BLaER1 treated with 17β-estradiol and CSF1 and Interleukin-3, amounts not matched to agents 10 nM and 100 nM (cell line): ENCODE measurements at regions not wholly inside any gene's neighbourhood (a gene's known extent, or its start where the extent isn't known, plus 50 kb on each side); places are given as distances from the start of the nearest gene placed in this dataset.
A peak's percentile ranks its signal among the peaks of the same experiment; 100 is the strongest.

Experiments used
- H3K27ac ChIP-seq, 11 experiments: shearing (Covaris generic); formaldehyde crosslinking; 2 replicates each; pipeline ENCODE4 v1.8.1; 2022
- H3K27me3 ChIP-seq, 11 experiments: shearing (Covaris generic); formaldehyde crosslinking; 2 replicates each; pipeline ENCODE4 v1.8.1; 2022
- H3K36me3 ChIP-seq, 11 experiments: shearing (Covaris generic); formaldehyde crosslinking; 2 replicates each; pipeline ENCODE4 v1.8.1; 2022
- H3K4me1 ChIP-seq, 10 experiments: shearing (Covaris generic); formaldehyde crosslinking; 2 replicates each; pipeline ENCODE4 v1.8.1; 2022
- H3K4me2 ChIP-seq, 11 experiments: shearing (Covaris generic); formaldehyde crosslinking; 2 replicates each; pipeline ENCODE4 v1.8.1; 2022
- H3K4me3 ChIP-seq, 10 experiments: shearing (Covaris generic); formaldehyde crosslinking; 2 replicates each; pipeline ENCODE4 v1.8.1; 2022
- H3K9ac ChIP-seq, 11 experiments: shearing (Covaris generic); formaldehyde crosslinking; 2 replicates each; pipeline ENCODE4 v1.8.1; 2022
- H3K9me3 ChIP-seq, 11 experiments: shearing (Covaris generic); formaldehyde crosslinking; replicated peaks in 1 of 11; 2 replicates each; pipeline ENCODE4 v1.8.1; 2022
- H4K20me1 ChIP-seq, 11 experiments: shearing (Covaris generic); formaldehyde crosslinking; 2 replicates each; pipeline ENCODE4 v1.8.1; 2022
- Cebpa-rat ChIP-seq, 11 experiments: shearing (Covaris generic); IDR thresholded peaks; 2 replicates each; pipeline ENCODE4 v1.8.1; 2022

- Histone ChIP-seq H3K9me3 (peaks cover 0 to 5% (median 0%) of the 10 kb centered on the region in 11 experiments; a peak in 1 of 22 replicates), H3K9ac (no peak overlapping the region), H3K4me1 (no peaks in the 10 kb centered on the region), H3K36me3 (no peaks in the 10 kb centered on the region), H4K20me1 (no peaks in the 10 kb centered on the region), H3K4me3 (no peak overlapping the region), H3K4me2 (no peak overlapping the region), H3K27ac (no peak overlapping the region), H3K27me3 (0 out of 22 replicates have a peak, but pooled peaks cover 0 to 8% (median 0%) of the 10 kb centered on the region in 11 experiments)
- TF ChIP-seq Cebpa-rat (IDR thresholded peaks at IDR 0.05): no peak
These were observed 186.8 kb upstream of the CCDC150 start for GRCh38 chr2:196452758-196453157.

DNA sequence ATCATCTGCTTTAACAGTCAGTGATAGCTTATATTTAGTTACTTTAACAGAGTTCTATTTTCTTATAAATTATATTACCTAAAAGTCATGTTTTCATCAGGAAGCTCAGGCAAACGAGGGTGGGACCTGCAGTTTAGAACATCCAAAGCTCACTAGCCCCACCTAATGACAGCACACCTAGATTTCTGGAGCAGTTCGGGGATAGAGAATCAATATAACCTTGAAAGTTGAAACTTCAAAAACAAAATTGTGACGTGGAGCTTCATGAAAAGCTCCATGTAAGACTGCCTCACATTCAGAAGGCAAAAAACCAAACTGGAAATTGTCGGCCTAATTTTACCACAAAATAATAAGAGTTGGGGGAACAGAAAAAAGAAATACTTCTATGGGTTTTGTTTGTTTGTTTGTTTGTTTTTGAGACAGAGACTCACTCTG lies 185.9 kb upstream of the CCDC150 start:
- no peak for TF ChIP-seq Cebpa-rat (IDR thresholded peaks at IDR 0.05)
- peaks cover 0 to 5% (median 0%) of the 10 kb centered on the region in 11 experiments; a peak in 1 of 22 replicates for H3K9me3 ChIP-seq
- H3K4me2 ChIP-seq: no peak overlapping the region
- peaks cover 0 to 16% (median 0%) of the 10 kb centered on the region in 11 experiments; a peak in 2 of 22 replicates for H3K27me3 ChIP-seq
- no peak overlapping the region for H3K4me3 ChIP-seq
- no peak overlapping the region for H3K9ac ChIP-seq
- H3K36me3 ChIP-seq: no peaks in the 10 kb centered on the region
- no peaks in the 10 kb centered on the region for H3K4me1 ChIP-seq
- no peak overlapping the region for H3K27ac ChIP-seq
- H4K20me1 ChIP-seq: no peaks in the 10 kb centered on the region

DNA sequence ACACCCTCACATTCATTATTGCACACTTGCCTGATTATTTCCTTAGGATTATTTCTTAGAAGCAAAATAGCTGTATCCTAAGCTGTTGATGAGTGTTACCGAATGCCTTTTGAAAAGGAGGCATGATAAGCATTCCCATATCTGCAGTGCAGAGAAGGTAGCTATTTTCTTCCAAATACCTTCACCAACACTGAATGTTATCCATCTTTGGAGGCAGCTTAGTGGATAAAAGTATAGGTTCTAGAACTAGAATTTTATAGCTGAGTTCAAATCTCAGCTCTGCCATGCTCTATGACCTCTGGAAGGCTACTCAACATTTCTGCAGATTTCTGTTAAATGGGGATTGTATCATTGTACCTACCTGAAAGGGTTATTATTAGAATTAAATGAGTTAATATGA lies 185.0 kb upstream of the CCDC150 start:
- H3K27me3 ChIP-seq: peaks cover 0 to 25% (median 0%) of the 10 kb centered on the region in 11 experiments; a peak in 4 of 22 replicates
- H3K4me1 ChIP-seq: peaks cover 0 to 6% (median 5%) of the 10 kb centered on the region in 10 experiments; a peak in 14 of 20 replicates
- no peak overlapping the region for H3K9ac ChIP-seq
- no peaks in the 10 kb centered on the region for H3K36me3 ChIP-seq
- H3K27ac ChIP-seq: no peak overlapping the region
- no peak overlapping the region for H3K4me3 ChIP-seq
- H3K9me3 ChIP-seq: peaks cover 0 to 5% (median 0%) of the 10 kb centered on the region in 11 experiments; a peak in 1 of 22 replicates
- H4K20me1 ChIP-seq: no peaks in the 10 kb centered on the region
- no peak for TF ChIP-seq Cebpa-rat (IDR thresholded peaks at IDR 0.05)
- no peak overlapping the region for H3K4me2 ChIP-seq

DNA sequence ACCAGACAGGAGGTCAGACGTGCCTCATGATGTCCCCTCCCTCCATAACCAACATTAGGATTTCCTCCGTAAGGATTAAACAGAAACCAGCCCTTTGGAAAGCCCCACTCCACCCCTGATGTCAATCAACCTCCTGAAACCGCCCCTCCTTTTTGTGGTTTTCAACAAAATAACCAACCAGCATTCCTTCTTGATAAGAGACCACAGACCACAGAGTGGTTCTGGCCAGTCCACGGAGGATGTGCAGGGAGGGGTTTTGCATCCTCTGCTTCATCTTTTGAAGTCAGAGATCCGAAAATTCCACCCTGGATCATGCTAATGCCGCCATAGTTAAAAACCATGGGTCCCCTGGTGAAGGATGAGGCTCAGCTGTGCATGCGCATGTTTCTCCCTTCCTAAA lies 180.0 kb upstream of the CCDC150 start:
- Histone ChIP-seq H3K4me2 (peak overlapping the region; percentile 45 to 72 (median 64)), H3K4me3 (no peak overlapping the region)
- no peak for TF ChIP-seq Cebpa-rat (IDR thresholded peaks at IDR 0.05)

GRCh38 chr2:196463706-196464105 lies 175.8 kb upstream of the CCDC150 start:
- H3K4me2 ChIP-seq: no peak overlapping the region
- no peaks in the 10 kb centered on the region for H3K36me3 ChIP-seq

More for the DNA sequence above, 180.0 kb upstream of the CCDC150 start:
- H3K27ac ChIP-seq: no peak overlapping the region
- no peak overlapping the region for H3K9ac ChIP-seq
- H3K36me3 ChIP-seq: no peaks in the 10 kb centered on the region
- H3K27me3 ChIP-seq: peaks cover 0 to 46% (median 0%) of the 10 kb centered on the region in 11 experiments; a peak in 7 of 22 replicates
- H3K4me1 ChIP-seq: peaks cover 0 to 11% (median 9%) of the 10 kb centered on the region in 10 experiments; a peak in 14 of 20 replicates
- peaks cover 0 to 14% (median 0%) of the 10 kb centered on the region in 11 experiments; a peak in 6 of 22 replicates for H3K9me3 ChIP-seq
- H4K20me1 ChIP-seq: no peaks in the 10 kb centered on the region

GRCh38 chr2:196464311-196464710 lies 175.2 kb upstream of the CCDC150 start:
- Histone ChIP-seq H3K9ac (no peak overlapping the region), H3K4me2 (no peak overlapping the region), H3K27me3 (peaks cover 0 to 23% (median 0%) of the 10 kb centered on the region in 11 experiments; a peak in 6 of 22 replicates), H4K20me1 (no peaks in the 10 kb centered on the region), H3K9me3 (peaks cover 0 to 14% (median 0%) of the 10 kb centered on the region in 11 experiments; a peak in 6 of 22 replicates), H3K27ac (no peak overlapping the region), H3K4me1 (peaks cover 0 to 7% (median 6%) of the 10 kb centered on the region in 10 experiments; a peak in 14 of 20 replicates), H3K4me3 (no peak overlapping the region), H3K36me3 (no peaks in the 10 kb centered on the region)
- no peak for TF ChIP-seq Cebpa-rat (IDR thresholded peaks at IDR 0.05)

More at GRCh38 chr2:196463706-196464105, 175.8 kb upstream of the CCDC150 start:
- no peak overlapping the region for H3K27ac ChIP-seq
- peaks cover 0 to 29% (median 0%) of the 10 kb centered on the region in 11 experiments; a peak in 6 of 22 replicates for H3K27me3 ChIP-seq
- TF ChIP-seq Cebpa-rat (IDR thresholded peaks at IDR 0.05): no peak
- H3K9ac ChIP-seq: no peak overlapping the region
- no peak overlapping the region for H3K4me3 ChIP-seq
- no peaks in the 10 kb centered on the region for H4K20me1 ChIP-seq
- peaks cover 0 to 11% (median 9%) of the 10 kb centered on the region in 10 experiments; a peak in 14 of 20 replicates for H3K4me1 ChIP-seq
- peaks cover 0 to 14% (median 0%) of the 10 kb centered on the region in 11 experiments; a peak in 6 of 22 replicates for H3K9me3 ChIP-seq

- no peak for TF ChIP-seq Cebpa-rat (IDR thresholded peaks at IDR 0.05)
- no peaks in the 10 kb centered on the region for H3K36me3 ChIP-seq
- peaks cover 0 to 4% (median 0%) of the 10 kb centered on the region in 11 experiments; a peak in 1 of 22 replicates for H3K27me3 ChIP-seq
- H3K4me2 ChIP-seq: no peak overlapping the region
- H4K20me1 ChIP-seq: no peaks in the 10 kb centered on the region
- H3K4me1 ChIP-seq: no peaks in the 10 kb centered on the region
- peaks cover 0 to 14% (median 0%) of the 10 kb centered on the region in 11 experiments; a peak in 6 of 22 replicates for H3K9me3 ChIP-seq
- no peak overlapping the region for H3K27ac ChIP-seq
- H3K9ac ChIP-seq: no peak overlapping the region
- no peak overlapping the region for H3K4me3 ChIP-seq
These were observed 172.9 kb upstream of the CCDC150 start for GRCh38 chr2:196466581-196466980.

- Histone ChIP-seq H3K4me2 (no peak overlapping the region), H3K27ac (no peak overlapping the region), H3K9me3 (peaks cover 0 to 2% (median 0%) of the 10 kb centered on the region in 11 experiments; a peak in 2 of 22 replicates), H4K20me1 (no peaks in the 10 kb centered on the region), H3K9ac (no peak overlapping the region), H3K36me3 (no peaks in the 10 kb centered on the region), H3K4me1 (no peaks in the 10 kb centered on the region), H3K4me3 (no peak overlapping the region), H3K27me3 (no peaks in the 10 kb centered on the region)
- TF ChIP-seq Cebpa-rat (IDR thresholded peaks at IDR 0.05): no peak
These were observed 171.1 kb upstream of the CCDC150 start for GRCh38 chr2:196468394-196468793.

GRCh38 chr2:196473617-196474016 lies 165.9 kb upstream of the CCDC150 start:
- no peaks in the 10 kb centered on the region for H3K36me3 ChIP-seq
- no peak overlapping the region for H3K9ac ChIP-seq
- TF ChIP-seq Cebpa-rat (IDR thresholded peaks at IDR 0.05): no peak
- no peaks in the 10 kb centered on the region for H4K20me1 ChIP-seq
- no peak overlapping the region for H3K4me2 ChIP-seq
- no peaks in the 10 kb centered on the region for H3K9me3 ChIP-seq
- no peaks in the 10 kb centered on the region for H3K4me1 ChIP-seq
- H3K27me3 ChIP-seq: no peaks in the 10 kb centered on the region
- H3K4me3 ChIP-seq: no peak overlapping the region
- no peak overlapping the region for H3K27ac ChIP-seq

- H3K4me2 ChIP-seq: no peak overlapping the region
- no peaks in the 10 kb centered on the region for H3K27me3 ChIP-seq
- H3K9me3 ChIP-seq: no peaks in the 10 kb centered on the region
- H3K4me3 ChIP-seq: no peak overlapping the region
- no peak overlapping the region for H3K27ac ChIP-seq
- no peaks in the 10 kb centered on the region for H4K20me1 ChIP-seq
- no peak overlapping the region for H3K9ac ChIP-seq
- no peaks in the 10 kb centered on the region for H3K4me1 ChIP-seq
- no peaks in the 10 kb centered on the region for H3K36me3 ChIP-seq
- TF ChIP-seq Cebpa-rat (IDR thresholded peaks at IDR 0.05): no peak
These were observed 163.9 kb upstream of the CCDC150 start for GRCh38 chr2:196475611-196476010.
